ENCODE measurements at regions not wholly inside any gene's neighbourhood (a gene's known extent, or its start where the extent isn't known, plus 50 kb on each side); places are given as distances from the start of the nearest gene placed in this dataset.

- TF ChIP-seq, protein P1, sequence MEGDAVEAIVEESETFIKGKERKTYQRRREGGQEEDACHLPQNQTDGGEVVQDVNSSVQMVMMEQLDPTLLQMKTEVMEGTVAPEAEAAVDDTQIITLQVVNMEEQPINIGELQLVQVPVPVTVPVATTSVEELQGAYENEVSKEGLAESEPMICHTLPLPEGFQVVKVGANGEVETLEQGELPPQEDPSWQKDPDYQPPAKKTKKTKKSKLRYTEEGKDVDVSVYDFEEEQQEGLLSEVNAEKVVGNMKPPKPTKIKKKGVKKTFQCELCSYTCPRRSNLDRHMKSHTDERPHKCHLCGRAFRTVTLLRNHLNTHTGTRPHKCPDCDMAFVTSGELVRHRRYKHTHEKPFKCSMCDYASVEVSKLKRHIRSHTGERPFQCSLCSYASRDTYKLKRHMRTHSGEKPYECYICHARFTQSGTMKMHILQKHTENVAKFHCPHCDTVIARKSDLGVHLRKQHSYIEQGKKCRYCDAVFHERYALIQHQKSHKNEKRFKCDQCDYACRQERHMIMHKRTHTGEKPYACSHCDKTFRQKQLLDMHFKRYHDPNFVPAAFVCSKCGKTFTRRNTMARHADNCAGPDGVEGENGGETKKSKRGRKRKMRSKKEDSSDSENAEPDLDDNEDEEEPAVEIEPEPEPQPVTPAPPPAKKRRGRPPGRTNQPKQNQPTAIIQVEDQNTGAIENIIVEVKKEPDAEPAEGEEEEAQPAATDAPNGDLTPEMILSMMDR (IDR thresholded peaks at IDR 0.05; ENCODE audit: low read depth, low read length), result no peak
- TF ChIP-seq POLR2A (IDR thresholded peaks at IDR 0.05; ENCODE audit: extremely low read depth, insufficient read length), result no peak
These were observed 150.8 kb upstream of the ARPP21 start for GRCh38 chr3:35488526-35488925.
